CD14-positive monocyte (primary cell): ENCODE measurements at regions not wholly inside any gene's neighbourhood (a gene's known extent, or its start where the extent isn't known, plus 50 kb on each side); places are given as distances from the start of the nearest gene placed in this dataset.
"Not testable (repeated sequence)": the region's sequence is repeated elsewhere in the genome, so short reads cannot be mapped to it uniquely, and the experiment has no call there.

Experiments
- DNase-seq, 3 donors: peaks; one replicate each; pipeline ENCODE4 v3.0.0-alpha.2; 2011 to 2022
- H2AFZ ChIP-seq: 2 replicates; pipeline ENCODE4 v1.6.0; 2012; ENCODE audit warnings: mild to moderate bottlenecking, low read depth, low read length, inconsistent platforms; ENCODE audit not compliant: insufficient read depth, poor library complexity, severe bottlenecking
- H3K27ac ChIP-seq, 2 donors: 1 replicate in 1 of 2; 2 replicates in 1 of 2; pipeline ENCODE4 v1.5.1; 2012 to 2013; ENCODE audit warnings: low read length in 2 of 2, control low read depth in 1 of 2, inconsistent platforms in 1 of 2, low read depth in 1 of 2, mild to moderate bottlenecking in 1 of 2
- H3K27me3 ChIP-seq, 2 donors: one replicate each; pipeline versions ENCODE4 v1.6.0 to v1.6.1; 2011 to 2013; ENCODE audit warnings: low read length in 2 of 2; ENCODE audit not compliant: control insufficient read depth in 2 of 2, insufficient read depth in 2 of 2
- H3K36me3 ChIP-seq, 2 donors: replicated peaks in 1 of 2; 1 replicate in 1 of 2; 2 replicates in 1 of 2; pipeline versions ENCODE4 v1.5.1 to v1.6.1; 2012 to 2013; ENCODE audit warnings: low read length in 2 of 2, control low read depth in 1 of 2, inconsistent platforms in 1 of 2, mild to moderate bottlenecking in 1 of 2; ENCODE audit not compliant: insufficient read depth in 2 of 2, control insufficient read depth in 1 of 2
- H3K4me1 ChIP-seq, 2 donors: 1 replicate in 1 of 2; 2 replicates in 1 of 2; pipeline versions ENCODE4 v1.5.1 to v1.6.1; 2012 to 2013; ENCODE audit warnings: low read length in 2 of 2, control low read depth in 1 of 2, inconsistent platforms in 1 of 2, mild to moderate bottlenecking in 1 of 2, moderate library complexity in 1 of 2; ENCODE audit not compliant: insufficient read depth in 2 of 2, control insufficient read depth in 1 of 2
- H3K4me2 ChIP-seq: replicated peaks from 2 replicates; pipeline ENCODE3; 2012; ENCODE audit warnings: low read length, moderate library complexity, mild to moderate bottlenecking; ENCODE audit not compliant: poor library complexity, severe bottlenecking; ENCODE audit errors: extremely low read depth
- H3K4me3 ChIP-seq, 3 experiments: fragments of 200-600 bp in 1 of 3; sonication (generic) in 1 of 3; replicated peaks in 1 of 3; 1 replicate in 2 of 3; 2 replicates in 1 of 3; pipeline ENCODE4 v1.5.1; 2011 to 2013; ENCODE audit warnings: low read length in 3 of 3, mild to moderate bottlenecking in 3 of 3, control low read depth in 2 of 3, low read depth in 2 of 3, inconsistent platforms in 1 of 3, moderate library complexity in 1 of 3
- H3K79me2 ChIP-seq: 2 replicates; pipeline ENCODE4 v1.6.0; 2012; ENCODE audit warnings: mild to moderate bottlenecking, control low read depth, inconsistent platforms, low read length, moderate library complexity; ENCODE audit not compliant: insufficient read depth
- H3K9ac ChIP-seq: 2 replicates; pipeline ENCODE4 v1.6.0; 2017; ENCODE audit warnings: low read length, mild to moderate bottlenecking; ENCODE audit not compliant: insufficient read depth, poor library complexity, severe bottlenecking
- H3K9me3 ChIP-seq, 2 donors: replicated peaks in 1 of 2; 1 replicate in 1 of 2; 2 replicates in 1 of 2; pipeline versions ENCODE4 v1.5.1 to v1.6.1; 2012 to 2013; ENCODE audit warnings: low read length in 2 of 2, control low read depth in 1 of 2; ENCODE audit not compliant: control insufficient read depth in 1 of 2, insufficient read depth in 1 of 2
- H4K20me1 ChIP-seq: 2 replicates; pipeline ENCODE4 v1.6.0; 2012; ENCODE audit warnings: mild to moderate bottlenecking, low read length, control low read depth, moderate library complexity; ENCODE audit not compliant: insufficient read depth
- H3K27ac Mint-ChIP-seq, 7 donors: one replicate each; pipeline ENCODE4 v1.8.0; 2020; ENCODE audit warnings: mild to moderate bottlenecking in 7 of 7, mixed read lengths in 7 of 7, moderate library complexity in 6 of 7, inconsistent platforms in 2 of 7
- H3K27me3 Mint-ChIP-seq, 3 donors: one replicate each; pipeline ENCODE4 v1.8.0; 2021 to 2022; ENCODE audit warnings: low read depth in 3 of 3, mild to moderate bottlenecking in 3 of 3, mixed read lengths in 3 of 3, moderate library complexity in 3 of 3, inconsistent platforms in 1 of 3
- H3K36me3 Mint-ChIP-seq, 2 donors: one replicate each; pipeline ENCODE4 v1.8.0; 2020; ENCODE audit warnings: mixed read lengths in 2 of 2, inconsistent platforms in 1 of 2, mild to moderate bottlenecking in 1 of 2
- H3K4me1 Mint-ChIP-seq: one replicate; pipeline ENCODE4 v1.8.0; 2020; ENCODE audit warnings: mild to moderate bottlenecking, mixed read lengths
- H3K4me3 Mint-ChIP-seq, 2 donors: one replicate each; pipeline ENCODE4 v1.8.0; 2020; ENCODE audit warnings: mild to moderate bottlenecking in 2 of 2, mixed read lengths in 2 of 2, moderate library complexity in 1 of 2
- H3K9me3 Mint-ChIP-seq, 7 donors: one replicate each; pipeline ENCODE4 v1.8.0; 2020 to 2022; ENCODE audit warnings: mixed read lengths in 7 of 7, mild to moderate bottlenecking in 6 of 7, moderate library complexity in 6 of 7, inconsistent platforms in 2 of 7
- WGBS: methylation state at CpG from one replicate; pipeline ENCODE4 v1.1.5; 2013; ENCODE audit warnings: missing lambda C conversion rate; ENCODE audit not compliant: insufficient coverage; 5-methylcytosine and 5-hydroxymethylcytosine counted together
- intact Hi-C, 2 donors: fragments of 100-400 bp; cut with micrococcal nuclease; formaldehyde crosslinking; loops; one replicate each; pipeline versions ENCODE4 v1.15.0 to v1.15.1; 2023
- TF ChIP-seq, protein P1 (sequence below): fragments of 200-600 bp; IDR thresholded peaks from one replicate; pipeline ENCODE4 v1.8.0; 2022; ENCODE audit warnings: antibody characterized with exemption, mild to moderate bottlenecking

DNA sequence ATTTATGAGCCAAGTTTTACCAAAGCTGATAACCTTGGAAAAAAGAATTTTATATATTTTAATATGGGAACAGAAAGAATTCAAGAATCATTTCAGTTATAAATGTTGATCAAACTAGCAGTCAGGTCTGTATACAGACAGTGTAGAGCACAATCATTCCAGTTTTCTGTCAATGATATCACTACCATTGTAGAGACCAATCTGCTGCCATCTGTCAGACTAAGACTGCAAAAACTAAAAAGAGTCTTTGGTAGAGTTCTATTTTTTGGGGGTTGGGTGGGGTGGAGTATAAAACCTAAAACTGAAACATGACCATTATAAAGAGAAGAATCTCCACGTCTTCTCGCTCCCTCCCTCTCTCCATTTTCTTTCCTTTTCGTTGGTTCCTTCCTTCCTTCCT lies 204.7 kb upstream of the UBE2E3 start:
- no peak overlapping the region for H3K4me3 Mint-ChIP-seq
- H3K9me3 Mint-ChIP-seq = peaks cover 0 to 3% (median 0%) of the 10 kb centered on the region in 7 donors
- Histone ChIP-seq H4K20me1 (no peaks in the 10 kb centered on the region), H3K27me3 (no peaks in the 10 kb centered on the region), H3K27ac (no peak overlapping the region), H3K36me3 (no peaks in the 10 kb centered on the region), H3K4me1 (no peaks in the 10 kb centered on the region), H3K79me2 (no peaks in the 10 kb centered on the region), H3K4me2 (no peak overlapping the region), H2AFZ (no peak overlapping the region), H3K9ac (no peak overlapping the region), H3K4me3 (no peak overlapping the region), H3K9me3 (no peaks in the 10 kb centered on the region)
- H3K4me1 Mint-ChIP-seq = no peaks in the 10 kb centered on the region
- no peaks in the 10 kb centered on the region for H3K36me3 Mint-ChIP-seq
- no peak for DNase-seq
- H3K27me3 Mint-ChIP-seq = no peaks in the 10 kb centered on the region
- no peak overlapping the region for H3K27ac Mint-ChIP-seq
- 80% methylated on average over 1 of the region's 3 CpGs for WGBS
- intact Hi-C loops = no loop called here
- TF ChIP-seq, protein P1, sequence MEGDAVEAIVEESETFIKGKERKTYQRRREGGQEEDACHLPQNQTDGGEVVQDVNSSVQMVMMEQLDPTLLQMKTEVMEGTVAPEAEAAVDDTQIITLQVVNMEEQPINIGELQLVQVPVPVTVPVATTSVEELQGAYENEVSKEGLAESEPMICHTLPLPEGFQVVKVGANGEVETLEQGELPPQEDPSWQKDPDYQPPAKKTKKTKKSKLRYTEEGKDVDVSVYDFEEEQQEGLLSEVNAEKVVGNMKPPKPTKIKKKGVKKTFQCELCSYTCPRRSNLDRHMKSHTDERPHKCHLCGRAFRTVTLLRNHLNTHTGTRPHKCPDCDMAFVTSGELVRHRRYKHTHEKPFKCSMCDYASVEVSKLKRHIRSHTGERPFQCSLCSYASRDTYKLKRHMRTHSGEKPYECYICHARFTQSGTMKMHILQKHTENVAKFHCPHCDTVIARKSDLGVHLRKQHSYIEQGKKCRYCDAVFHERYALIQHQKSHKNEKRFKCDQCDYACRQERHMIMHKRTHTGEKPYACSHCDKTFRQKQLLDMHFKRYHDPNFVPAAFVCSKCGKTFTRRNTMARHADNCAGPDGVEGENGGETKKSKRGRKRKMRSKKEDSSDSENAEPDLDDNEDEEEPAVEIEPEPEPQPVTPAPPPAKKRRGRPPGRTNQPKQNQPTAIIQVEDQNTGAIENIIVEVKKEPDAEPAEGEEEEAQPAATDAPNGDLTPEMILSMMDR = no peak

- H3K4me3 ChIP-seq, H3K36me3 ChIP-seq, H3K79me2 ChIP-seq, intact Hi-C loops, H3K27me3 ChIP-seq, H3K9me3 ChIP-seq, H3K27me3 Mint-ChIP-seq, H2AFZ ChIP-seq, H3K4me1 ChIP-seq, H3K9ac ChIP-seq, H3K4me1 Mint-ChIP-seq, H3K9me3 Mint-ChIP-seq, H4K20me1 ChIP-seq, H3K36me3 Mint-ChIP-seq, H3K27ac Mint-ChIP-seq, DNase-seq, H3K4me2 ChIP-seq, H3K4me3 Mint-ChIP-seq, H3K27ac ChIP-seq: not testable (repeated sequence)
- WGBS = 62% methylated on average over 2 of the region's 6 CpGs
These were observed 215.1 kb upstream of the UBE2E3 start for GRCh38 chr2:180765316-180765715.
